SK-N-SH treated with all-trans-retinoic acid at 6 μM for 48 hours (cell line): ENCODE measurements at regions not wholly inside any gene's neighbourhood (a gene's known extent, or its start where the extent isn't known, plus 50 kb on each side); places are given as distances from the start of the nearest gene placed in this dataset.

Experiments used
- ATAC-seq: fragments of 200-7000 bp; cut with Tn5 transposase; 3 replicates; pipeline ENCODE4 v1.9.1; 2020; ENCODE audit warnings: mild to moderate bottlenecking, moderate library complexity
- ARNTL ChIP-seq: fragments of 450-650 bp; formaldehyde crosslinking; IDR thresholded peaks from 2 replicates; pipeline ENCODE4 v1.5.0; 2020; ENCODE audit warnings: low read depth, mild to moderate bottlenecking, moderate library complexity, borderline replicate concordance
- BACH2 ChIP-seq: fragments of 250-450 bp; sonication (Bioruptor Pico); IDR thresholded peaks from 2 replicates; pipeline ENCODE4 v1.9.0; 2021; ENCODE audit warnings: mild to moderate bottlenecking, borderline replicate concordance
- CREB5 ChIP-seq: fragments of 250-450 bp; sonication (Bioruptor Pico); IDR thresholded peaks from 2 replicates; pipeline ENCODE4 v1.5.1; 2020; ENCODE audit warnings: low read depth, mild to moderate bottlenecking, moderate library complexity
- CSRNP3 ChIP-seq: fragments of 250-450 bp; sonication (Bioruptor Pico); IDR thresholded peaks from 2 replicates; pipeline ENCODE4 v1.5.1; 2021; ENCODE audit warnings: mild to moderate bottlenecking, moderate library complexity
- ESRRG ChIP-seq: fragments of 250-450 bp; sonication (Bioruptor Pico); IDR thresholded peaks from 2 replicates; pipeline ENCODE4 v1.6.1; 2021; ENCODE audit warnings: mild to moderate bottlenecking
- GLIS3 ChIP-seq: fragments of 250-450 bp; sonication (Bioruptor Pico); IDR thresholded peaks from 2 replicates; pipeline ENCODE4 v1.5.0; 2020; ENCODE audit warnings: mild to moderate bottlenecking, moderate library complexity
- ISL1 ChIP-seq: fragments of 250-450 bp; sonication (Bioruptor Pico); IDR thresholded peaks from 2 replicates; pipeline ENCODE4 v2.1.2; 2022; ENCODE audit warnings: mild to moderate bottlenecking, moderate library complexity
- OSR1 ChIP-seq: fragments of 250-450 bp; sonication (Bioruptor Pico); IDR thresholded peaks from 2 replicates; pipeline ENCODE4 v1.8.0; 2022; ENCODE audit warnings: moderate library complexity, mild to moderate bottlenecking, inconsistent platforms
- PATZ1 ChIP-seq: fragments of 250-450 bp; sonication (Bioruptor Pico); IDR thresholded peaks from 2 replicates; pipeline ENCODE4 v1.8.0; 2020; ENCODE audit warnings: mild to moderate bottlenecking, moderate library complexity, borderline replicate concordance
- PPARA ChIP-seq: fragments of 250-450 bp; sonication (Bioruptor Pico); IDR thresholded peaks from 2 replicates; pipeline ENCODE4 v1.5.0; 2020; ENCODE audit warnings: mild to moderate bottlenecking, borderline replicate concordance
- SNAI2 ChIP-seq: fragments of 250-450 bp; sonication (Bioruptor Pico); IDR thresholded peaks from 2 replicates; pipeline ENCODE4 v1.5.0; 2020; ENCODE audit warnings: mild to moderate bottlenecking, moderate library complexity
- TCF4 ChIP-seq: fragments of 250-450 bp; sonication (Bioruptor Pico); IDR thresholded peaks from 2 replicates; pipeline ENCODE4 v1.8.0; 2021; ENCODE audit warnings: mild to moderate bottlenecking, moderate library complexity, borderline replicate concordance
- TOX ChIP-seq: fragments of 250-450 bp; sonication (Bioruptor Pico); IDR thresholded peaks from 2 replicates; pipeline ENCODE4 v1.8.0; 2021; ENCODE audit warnings: mild to moderate bottlenecking, moderate library complexity, borderline replicate concordance
- ZC3H10 ChIP-seq: fragments of 250-450 bp; sonication (Bioruptor Pico); IDR thresholded peaks from 2 replicates; pipeline ENCODE4 v1.5.1; 2021; ENCODE audit warnings: mild to moderate bottlenecking, moderate library complexity
- ZFP3 ChIP-seq: fragments of 250-450 bp; sonication (Bioruptor Pico); IDR thresholded peaks from 2 replicates; pipeline ENCODE4 v1.5.0; 2020; ENCODE audit warnings: mild to moderate bottlenecking, moderate library complexity
- ZFP30 ChIP-seq: fragments of 450-650 bp; formaldehyde crosslinking; IDR thresholded peaks from 2 replicates; pipeline ENCODE4 v1.5.0; 2022; ENCODE audit warnings: mild to moderate bottlenecking, moderate library complexity
- ZNF70 ChIP-seq: fragments of 450-650 bp; formaldehyde crosslinking; IDR thresholded peaks from 2 replicates; pipeline ENCODE4 v1.5.0; 2020; ENCODE audit warnings: mild to moderate bottlenecking, moderate library complexity
- ZNF8 ChIP-seq: fragments of 450-650 bp; formaldehyde crosslinking; IDR thresholded peaks from 2 replicates; pipeline ENCODE4 v1.5.0; 2020; ENCODE audit warnings: mild to moderate bottlenecking, moderate library complexity
- TF ChIP-seq, protein P1 (sequence below): fragments of 250-450 bp; sonication (Bioruptor Pico); IDR thresholded peaks from 2 replicates; pipeline ENCODE4 v1.5.0; 2020; ENCODE audit warnings: mild to moderate bottlenecking, moderate library complexity

- ATAC-seq, result no peak
- TF ChIP-seq TCF4, result no peak
- no peak for TF ChIP-seq BACH2 (CRISPR knock-in tag)
- no peak for TF ChIP-seq CSRNP3 (CRISPR knock-in tag)
- TF ChIP-seq ZNF70 (CRISPR knock-in tag), result no peak
- no peak for TF ChIP-seq OSR1 (CRISPR knock-in tag)
- TF ChIP-seq, protein P1, sequence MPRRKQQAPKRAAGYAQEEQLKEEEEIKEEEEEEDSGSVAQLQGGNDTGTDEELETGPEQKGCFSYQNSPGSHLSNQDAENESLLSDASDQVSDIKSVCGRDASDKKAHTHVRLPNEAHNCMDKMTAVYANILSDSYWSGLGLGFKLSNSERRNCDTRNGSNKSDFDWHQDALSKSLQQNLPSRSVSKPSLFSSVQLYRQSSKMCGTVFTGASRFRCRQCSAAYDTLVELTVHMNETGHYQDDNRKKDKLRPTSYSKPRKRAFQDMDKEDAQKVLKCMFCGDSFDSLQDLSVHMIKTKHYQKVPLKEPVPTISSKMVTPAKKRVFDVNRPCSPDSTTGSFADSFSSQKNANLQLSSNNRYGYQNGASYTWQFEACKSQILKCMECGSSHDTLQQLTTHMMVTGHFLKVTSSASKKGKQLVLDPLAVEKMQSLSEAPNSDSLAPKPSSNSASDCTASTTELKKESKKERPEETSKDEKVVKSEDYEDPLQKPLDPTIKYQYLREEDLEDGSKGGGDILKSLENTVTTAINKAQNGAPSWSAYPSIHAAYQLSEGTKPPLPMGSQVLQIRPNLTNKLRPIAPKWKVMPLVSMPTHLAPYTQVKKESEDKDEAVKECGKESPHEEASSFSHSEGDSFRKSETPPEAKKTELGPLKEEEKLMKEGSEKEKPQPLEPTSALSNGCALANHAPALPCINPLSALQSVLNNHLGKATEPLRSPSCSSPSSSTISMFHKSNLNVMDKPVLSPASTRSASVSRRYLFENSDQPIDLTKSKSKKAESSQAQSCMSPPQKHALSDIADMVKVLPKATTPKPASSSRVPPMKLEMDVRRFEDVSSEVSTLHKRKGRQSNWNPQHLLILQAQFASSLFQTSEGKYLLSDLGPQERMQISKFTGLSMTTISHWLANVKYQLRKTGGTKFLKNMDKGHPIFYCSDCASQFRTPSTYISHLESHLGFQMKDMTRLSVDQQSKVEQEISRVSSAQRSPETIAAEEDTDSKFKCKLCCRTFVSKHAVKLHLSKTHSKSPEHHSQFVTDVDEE, result no peak
- no peak for TF ChIP-seq PPARA (CRISPR knock-in tag)
- TF ChIP-seq CREB5 (CRISPR knock-in tag), result no peak
- no peak for TF ChIP-seq ZFP3
- TF ChIP-seq PATZ1, result no peak
- TF ChIP-seq ZC3H10 (CRISPR knock-in tag), result no peak
- no peak for TF ChIP-seq GLIS3 (CRISPR knock-in tag)
- no peak for TF ChIP-seq ARNTL (CRISPR knock-in tag)
- no peak for TF ChIP-seq ESRRG
- TF ChIP-seq TOX (CRISPR knock-in tag), result no peak
Measured at GRCh38 chr5:96275051-96275450, 158.0 kb downstream of the PCSK1 start.

- no peak for TF ChIP-seq ZFP3
- no peak for TF ChIP-seq ZC3H10 (CRISPR knock-in tag)
- no peak for TF ChIP-seq ARNTL (CRISPR knock-in tag)
- TF ChIP-seq ZNF70 (CRISPR knock-in tag), result no peak
- TF ChIP-seq PATZ1, result no peak
- no peak for TF ChIP-seq ZFP30 (CRISPR knock-in tag)
- TF ChIP-seq, protein P1, result no peak
- TF ChIP-seq SNAI2 (CRISPR knock-in tag), result no peak
- TF ChIP-seq, all 23 proteins: peak for 0
- no peak for ATAC-seq
Measured at GRCh38 chr5:96265487-96265886, 167.6 kb downstream of the PCSK1 start.

DNA sequence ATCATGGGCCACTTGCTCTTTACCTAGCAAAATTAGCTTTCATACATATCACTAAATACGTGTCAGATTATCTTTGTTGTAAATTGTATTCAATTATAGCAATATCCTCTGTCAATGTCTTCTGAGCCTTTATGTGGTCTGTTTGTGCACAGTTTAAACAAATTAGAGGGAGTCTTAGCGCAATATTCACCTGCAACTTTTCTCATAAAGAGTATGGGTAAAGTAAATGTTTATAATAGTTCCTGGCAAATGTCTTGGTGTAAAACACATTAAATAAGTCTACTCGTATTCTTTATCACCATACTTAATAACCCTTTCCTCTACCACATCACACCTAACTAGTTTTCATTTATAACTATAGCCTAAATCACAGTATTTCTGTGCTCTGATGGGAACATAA lies 169.0 kb downstream of the PCSK1 start:
- TF ChIP-seq ZNF8 (CRISPR knock-in tag) (no peak), ZC3H10 (CRISPR knock-in tag) (no peak), ISL1 (CRISPR knock-in tag) (no peak)
- no peak for ATAC-seq
